Uterus (tissue), 3 donors: ENCODE measurements at regions not wholly inside any gene's neighbourhood (a gene's known extent, or its start where the extent isn't known, plus 50 kb on each side); places are given as distances from the start of the nearest gene placed in this dataset.

Source experiments
- DNase-seq, 2 donors: peaks; one replicate each; pipeline ENCODE4 v3.0.0-alpha.2; 2019 to 2020
- H3K27ac ChIP-seq, 2 donors: fragments of 200-600 bp; sonication (generic); 1 replicate in 1 of 2; 2 replicates in 1 of 2; pipeline ENCODE4 v1.5.1; 2016 to 2018
- H3K27me3 ChIP-seq, 2 donors: fragments of 200-600 bp; sonication (generic); one replicate each; pipeline ENCODE4 v1.5.1; 2018 to 2019; ENCODE audit warnings: control low read depth in 1 of 2
- H3K36me3 ChIP-seq, 2 donors: fragments of 200-600 bp; sonication (generic); one replicate each; pipeline ENCODE4 v1.5.1; 2019; ENCODE audit warnings: control low read depth in 1 of 2
- H3K4me1 ChIP-seq, 2 donors: fragments of 200-600 bp; sonication (generic); one replicate each; pipeline ENCODE4 v1.5.1; 2018 to 2019; ENCODE audit warnings: control low read depth in 1 of 2
- H3K4me3 ChIP-seq, 2 donors: fragments of 200-600 bp; sonication (generic); 1 replicate in 1 of 2; 2 replicates in 1 of 2; pipeline ENCODE4 v1.5.1; 2018 to 2019; ENCODE audit warnings: mild to moderate bottlenecking in 1 of 2
- H3K9me3 ChIP-seq, 2 donors: fragments of 200-600 bp; sonication (generic); one replicate each; pipeline ENCODE4 v1.5.1; 2019; ENCODE audit warnings: control low read depth in 1 of 2
- CTCF ChIP-seq, 4 experiments: fragments of 200-600 bp in 2 of 4; fragments of 450-650 bp in 2 of 4; sonication (generic) in 2 of 4; IDR thresholded peaks; one replicate each; pipeline ENCODE4 v1.5.1; 2016 to 2019; ENCODE audit warnings: antibody characterized with exemption in 4 of 4, mild to moderate bottlenecking in 2 of 4, moderate library complexity in 1 of 4
- POLR2A ChIP-seq, 2 donors: fragments of 450-650 bp; IDR thresholded peaks; one replicate each; pipeline ENCODE4 v1.6.1; 2016; ENCODE audit warnings: antibody characterized with exemption in 2 of 2, mild to moderate bottlenecking in 1 of 2, moderate library complexity in 1 of 2
- intact Hi-C: fragments of 100-400 bp; cut with DNase I; formaldehyde crosslinking; loops from one replicate; pipeline ENCODE4 v1.15.1; 2023; ENCODE audit warnings: low total_unique reads
- donor health status: DM: yes; HTN: yes; CAD: no.

GRCh38 chr5:73298251-73298771 lies 125.3 kb downstream of the TMEM174 start:
- intact Hi-C loops: no loop called here
- no peak for TF ChIP-seq POLR2A (IDR thresholded peaks at IDR 0.05)
- TF ChIP-seq CTCF (IDR thresholded peaks at IDR 0.05): no peak
- Histone ChIP-seq H3K4me3 (no peak overlapping the region), H3K4me1 (peaks cover 0 to 18% of the 10 kb centered on the region in 2 donors), H3K27ac (no peak overlapping the region), H3K27me3 (peaks cover 13 to 67% of the 10 kb centered on the region in 2 donors), H3K36me3 (no peaks in the 10 kb centered on the region), H3K9me3 (no peaks in the 10 kb centered on the region)
- no peak for DNase-seq

GRCh38 chr5:73297430-73297829 lies 124.4 kb downstream of the TMEM174 start:
- Histone ChIP-seq H3K4me3 (no peak overlapping the region), H3K4me1 (peaks cover 0 to 18% of the 10 kb centered on the region in 2 donors), H3K9me3 (no peaks in the 10 kb centered on the region), H3K27me3 (peaks cover 8 to 58% of the 10 kb centered on the region in 2 donors), H3K27ac (no peak overlapping the region), H3K36me3 (no peaks in the 10 kb centered on the region)
- TF ChIP-seq CTCF (IDR thresholded peaks at IDR 0.05) (no peak), POLR2A (IDR thresholded peaks at IDR 0.05) (no peak)
- no peak for DNase-seq
- intact Hi-C loops: no loop called here

GRCh38 chr5:73296772-73297171 lies 123.8 kb downstream of the TMEM174 start:
- intact Hi-C loops: no loop called here
- TF ChIP-seq CTCF (IDR thresholded peaks at IDR 0.05) (no peak), POLR2A (IDR thresholded peaks at IDR 0.05) (no peak)
- peaks cover 0 to 18% of the 10 kb centered on the region in 2 donors for H3K4me1 ChIP-seq
- H3K36me3 ChIP-seq: no peaks in the 10 kb centered on the region
- no peak overlapping the region for H3K27ac ChIP-seq
- H3K27me3 ChIP-seq: peaks cover 8 to 52% of the 10 kb centered on the region in 2 donors
- no peak overlapping the region for H3K4me3 ChIP-seq
- no peaks in the 10 kb centered on the region for H3K9me3 ChIP-seq
- no peak for DNase-seq

GRCh38 chr5:73295921-73296320 lies 122.9 kb downstream of the TMEM174 start:
- intact Hi-C loops: no loop called here

GRCh38 chr5:73295447-73295846 lies 122.5 kb downstream of the TMEM174 start:
- Histone ChIP-seq H3K4me3 (no peak overlapping the region), H3K27ac (no peak overlapping the region), H3K36me3 (no peaks in the 10 kb centered on the region), H3K27me3 (peaks cover 8 to 39% of the 10 kb centered on the region in 2 donors), H3K9me3 (no peaks in the 10 kb centered on the region), H3K4me1 (peaks cover 0 to 18% of the 10 kb centered on the region in 2 donors)
- intact Hi-C loops: no loop called here
- no peak for DNase-seq
- TF ChIP-seq CTCF (IDR thresholded peaks at IDR 0.05): no peak
- no peak for TF ChIP-seq POLR2A (IDR thresholded peaks at IDR 0.05)

More at GRCh38 chr5:73295921-73296320, 122.9 kb downstream of the TMEM174 start:
- no peaks in the 10 kb centered on the region for H3K36me3 ChIP-seq
- no peak for TF ChIP-seq CTCF (IDR thresholded peaks at IDR 0.05)
- TF ChIP-seq POLR2A (IDR thresholded peaks at IDR 0.05): no peak
- H3K4me1 ChIP-seq: peaks cover 0 to 18% of the 10 kb centered on the region in 2 donors
- H3K27me3 ChIP-seq: peaks cover 8 to 43% of the 10 kb centered on the region in 2 donors
- no peak for DNase-seq
- no peak overlapping the region for H3K4me3 ChIP-seq
- no peak overlapping the region for H3K27ac ChIP-seq
- no peaks in the 10 kb centered on the region for H3K9me3 ChIP-seq
